Heart left ventricle (tissue), 13 donors: ENCODE measurements at regions not wholly inside any gene's neighbourhood (a gene's known extent, or its start where the extent isn't known, plus 50 kb on each side); places are given as distances from the start of the nearest gene placed in this dataset.

Source experiments
- CTCF ChIP-seq, 12 donors: fragments of 200-600 bp; sonication (generic) in 4 of 12; IDR thresholded peaks; one replicate each; pipeline versions ENCODE4 v1.5.0 to v1.8.0; 2018 to 2022; ENCODE audit warnings: antibody characterized with exemption in 12 of 12, mild to moderate bottlenecking in 5 of 12
- POLR2A ChIP-seq, 2 donors: fragments of 450-650 bp; IDR thresholded peaks; one replicate each; pipeline ENCODE4 v1.6.1; 2017; ENCODE audit warnings: antibody characterized with exemption in 2 of 2, mild to moderate bottlenecking in 2 of 2, moderate library complexity in 2 of 2
- donor health status: ischemic (EF 13 %, LVEDD 7.1; RV severe dilation, severe dysfunction).
- donor health status: DM: no; HTN: yes; CAD: no.
- donor health status: DM: no; HTN: no; CAD: no.
- donor health status: ischemic (EF 25% LVEDD 6.9; RV normal size, moderate dysfunction).
- donor health status: ischemic (EF 25% LVEDD 5.7; RV mildly dilated, moderate dysfunction).
- donor health status: ischemic (EF 35%, LVEDD 5.7; RV mildly dilated, moderate dysfunction).
- donor health status: nonischemic (EF 11% LVEDD 7.7; RV severe dilation, severe dysfunction).
- donor health status: DM: yes; HTN: yes; CAD: no.
- donor health status: PGD.
- donor health status: ischemic (EF 29% LVEDD 5.4; RV normal size, mild dysfunction).
- donor health status: nonischemic (EF 23%, LVEDD 6.1; RV moderate dilation, normal function).

- TF ChIP-seq CTCF (IDR thresholded peaks at IDR 0.05) (no peak), POLR2A (IDR thresholded peaks at IDR 0.05) (no peak)
Observed at GRCh38 chr12:115408642-115409041, 724.7 kb upstream of the TBX3 start.
